ENCODE measurements at regions not wholly inside any gene's neighbourhood (a gene's known extent, or its start where the extent isn't known, plus 50 kb on each side); places are given as distances from the start of the nearest gene placed in this dataset.

- no peak for DNase-seq (ENCODE audit: low spot score in 2 of 2)
- Histone ChIP-seq H3K36me3 (no peaks in the 10 kb centered on the region), H3K27me3 (no peaks in the 10 kb centered on the region), H3K4me3 (no peak overlapping the region), H3K4me1 (no peaks in the 10 kb centered on the region), H3K27ac (no peak overlapping the region), H3K9me3 (peaks cover 0 to 12% (median 0%) of the 10 kb centered on the region in 4 donors)
- 55 to 57% methylated on average over 5 of the region's 5 CpGs for WGBS, 2 donors
- TF ChIP-seq CTCF (IDR thresholded peaks at IDR 0.05) (peak in 1 of 5 experiments; percentile 9), POLR2A (IDR thresholded peaks at IDR 0.05) (no peak)
Measured at GRCh38 chr1:55337801-55338447, 122.8 kb upstream of the USP24 start.

- peaks cover 0 to 6% (median 0%) of the 10 kb centered on the region in 4 donors for H3K9me3 ChIP-seq
- no peaks in the 10 kb centered on the region for H3K4me1 ChIP-seq
- DNase-seq (ENCODE audit: low spot score in 2 of 2) = no peak
- H3K27ac ChIP-seq = no peak overlapping the region
- no peaks in the 10 kb centered on the region for H3K36me3 ChIP-seq
- no peak overlapping the region for H3K4me3 ChIP-seq
- no peak for TF ChIP-seq POLR2A (IDR thresholded peaks at IDR 0.05)
- TF ChIP-seq EP300 (IDR thresholded peaks at IDR 0.05) = no peak
- TF ChIP-seq CTCF (IDR thresholded peaks at IDR 0.05) = no peak
- H3K27me3 ChIP-seq = no peaks in the 10 kb centered on the region
- WGBS, 2 donors = 89 to 90% methylated on average over 6 of the region's 6 CpGs
Measured at GRCh38 chr1:55334797-55335196, 119.6 kb upstream of the USP24 start.

- Histone ChIP-seq H3K9me3 (no peaks in the 10 kb centered on the region), H3K4me3 (no peak overlapping the region), H3K27ac (no peak overlapping the region), H3K36me3 (no peaks in the 10 kb centered on the region), H3K4me1 (no peaks in the 10 kb centered on the region), H3K27me3 (no peaks in the 10 kb centered on the region)
- DNase-seq (ENCODE audit: low spot score in 2 of 2) = no peak
- TF ChIP-seq CTCF (IDR thresholded peaks at IDR 0.05) = no peak
- TF ChIP-seq EP300 (IDR thresholded peaks at IDR 0.05) = no peak
- no peak for TF ChIP-seq POLR2A (IDR thresholded peaks at IDR 0.05)
- WGBS, 2 donors = 46 to 50% methylated on average over 3 of the region's 3 CpGs
Measured at GRCh38 chr1:55334160-55334559, 119.0 kb upstream of the USP24 start.

- Histone ChIP-seq H3K27ac (no peak overlapping the region), H3K4me3 (no peak overlapping the region), H3K9me3 (no peaks in the 10 kb centered on the region), H3K36me3 (no peaks in the 10 kb centered on the region), H3K4me1 (no peaks in the 10 kb centered on the region), H3K27me3 (no peaks in the 10 kb centered on the region)
- 74 to 78% methylated on average over 5 of the region's 5 CpGs for WGBS, 2 donors
- no peak for TF ChIP-seq CTCF (IDR thresholded peaks at IDR 0.05)
- no peak for TF ChIP-seq POLR2A (IDR thresholded peaks at IDR 0.05)
- TF ChIP-seq EP300 (IDR thresholded peaks at IDR 0.05) = no peak
- DNase-seq (ENCODE audit: low spot score in 2 of 2) = no peak
Measured at GRCh38 chr1:55333461-55333860, 118.3 kb upstream of the USP24 start.

GRCh38 chr1:55331351-55331750 is 116.2 kb upstream of the USP24 start:
- WGBS, 2 donors = 68 to 84% methylated on average over 7 of the region's 7 CpGs
- no peaks in the 10 kb centered on the region for H3K27me3 ChIP-seq
- TF ChIP-seq CTCF (IDR thresholded peaks at IDR 0.05) (no peak), EP300 (IDR thresholded peaks at IDR 0.05) (no peak), POLR2A (IDR thresholded peaks at IDR 0.05) (no peak)
- H3K36me3 ChIP-seq = no peaks in the 10 kb centered on the region
- DNase-seq (ENCODE audit: low spot score in 2 of 2) = no peak
- H3K9me3 ChIP-seq = no peaks in the 10 kb centered on the region
- H3K4me1 ChIP-seq = no peaks in the 10 kb centered on the region
- H3K27ac ChIP-seq = no peak overlapping the region
- H3K4me3 ChIP-seq = no peak overlapping the region

Data from tibial nerve (tissue), 4 donors.